ENCODE measurements at regions not wholly inside any gene's neighbourhood (a gene's known extent, or its start where the extent isn't known, plus 50 kb on each side); places are given as distances from the start of the nearest gene placed in this dataset.

DNA sequence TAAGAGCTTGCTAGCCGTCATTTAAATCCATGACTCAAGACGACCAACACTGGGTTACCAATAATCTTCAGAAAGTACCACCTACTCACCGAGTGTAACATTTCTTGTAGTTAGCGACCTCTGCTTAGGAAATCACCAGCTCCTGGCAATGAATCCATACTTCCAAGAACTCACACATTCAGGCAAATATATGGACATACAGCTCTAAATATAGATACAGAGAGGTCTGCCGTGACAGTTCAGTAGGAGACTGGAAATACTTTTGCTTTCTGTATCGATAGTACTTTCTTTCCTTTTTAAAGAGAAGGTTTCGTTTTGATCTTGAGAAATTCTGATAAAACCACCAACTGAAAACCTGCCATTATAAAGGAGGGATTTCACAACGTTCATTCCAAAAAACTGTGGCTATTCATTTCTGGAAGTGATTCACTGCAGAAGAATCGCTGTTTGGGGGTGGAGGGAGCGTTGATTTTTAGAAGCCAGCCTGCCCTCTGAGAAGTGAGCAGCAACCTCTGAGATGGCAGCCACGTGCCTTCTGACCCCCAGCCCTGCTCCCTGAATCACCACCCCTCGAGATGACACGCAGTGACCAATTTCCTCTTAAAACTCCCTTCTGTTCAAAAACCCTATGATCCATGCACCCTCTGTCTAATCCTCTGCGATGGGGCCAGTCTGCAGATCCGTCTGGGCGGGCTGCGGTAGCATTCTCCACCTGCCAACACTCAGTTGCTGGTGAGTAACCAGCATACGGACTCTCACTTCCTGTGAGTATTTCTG, 179.0 kb upstream of the KLF14 start:
- no peak for FAIRE-seq

DNA sequence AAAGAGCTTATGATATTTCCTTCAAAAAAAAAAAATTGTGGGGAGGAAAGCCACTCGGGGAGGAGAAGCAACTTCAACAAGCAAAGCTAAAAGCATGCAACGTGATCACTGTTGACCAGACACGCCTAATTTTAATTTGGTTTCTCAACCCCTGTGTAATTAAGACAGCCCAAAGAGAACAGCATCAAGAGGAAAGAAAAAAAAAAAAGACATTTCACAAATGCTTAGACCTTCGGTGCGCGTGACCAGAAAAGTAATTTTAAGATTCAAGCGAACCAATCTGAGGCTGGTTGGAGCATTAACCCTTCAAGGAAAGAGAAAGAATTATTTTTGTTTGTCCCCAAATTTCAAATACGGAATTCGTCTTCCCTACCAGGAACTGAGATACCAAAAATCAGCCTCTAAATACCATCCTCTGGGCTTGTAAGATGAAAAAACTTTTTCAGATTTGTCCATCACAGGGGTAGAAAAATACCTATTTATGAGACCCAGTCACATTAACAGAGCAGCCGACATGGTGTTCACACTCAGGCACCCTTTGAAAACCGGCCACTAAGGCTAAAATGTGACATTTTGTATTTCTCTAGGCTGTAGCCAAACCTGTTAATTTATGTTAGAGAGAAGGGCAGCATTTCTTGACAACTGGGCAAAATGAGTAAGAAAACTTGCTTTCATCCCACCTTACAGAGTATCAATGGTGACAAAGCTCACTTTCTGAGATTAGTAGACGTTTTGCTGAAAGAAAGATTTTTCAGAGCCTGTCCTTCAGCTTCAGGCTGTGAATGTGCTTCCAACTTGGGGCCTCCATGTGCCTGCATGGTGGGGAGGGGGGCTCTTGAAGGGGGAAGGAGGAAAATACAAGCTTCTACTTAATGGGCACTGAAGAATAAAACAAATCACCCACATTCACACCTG, 179.9 kb upstream of the KLF14 start:
- FAIRE-seq: no peak

DNA sequence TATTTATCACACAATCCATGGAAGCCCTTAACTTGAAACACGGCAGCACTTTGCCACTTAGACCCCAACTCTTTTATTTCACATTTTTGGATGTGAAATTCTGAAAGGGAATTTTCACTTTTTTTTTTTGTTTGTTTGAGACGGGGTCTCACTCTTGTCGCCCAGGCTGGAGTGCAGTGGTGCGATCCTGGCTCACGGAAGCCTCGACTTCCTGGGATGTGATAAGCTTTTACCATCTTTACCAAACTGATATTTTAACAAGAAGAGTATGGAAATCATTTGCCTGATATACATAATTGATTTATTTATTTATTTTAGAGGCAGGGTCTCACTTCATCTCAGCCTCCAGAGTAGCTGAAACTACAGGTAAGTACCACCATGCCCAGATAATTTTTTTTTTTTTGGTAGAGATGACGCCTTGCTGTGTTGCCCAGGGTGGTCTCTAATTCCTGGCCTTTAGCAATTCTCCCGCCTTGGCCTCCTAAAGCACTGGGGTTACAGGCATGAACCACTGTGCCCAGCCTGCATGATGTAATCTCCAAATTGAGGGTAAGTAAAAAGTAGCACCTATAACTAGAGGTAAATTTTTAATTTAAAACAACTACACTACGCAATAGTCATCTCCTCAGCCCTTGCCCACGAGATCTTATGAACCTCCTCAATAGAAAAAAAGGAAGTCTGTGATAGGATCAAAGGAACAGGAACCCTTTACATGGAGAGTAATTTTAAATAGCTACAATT, 180.7 kb upstream of the KLF14 start:
- no peak for FAIRE-seq

DNA sequence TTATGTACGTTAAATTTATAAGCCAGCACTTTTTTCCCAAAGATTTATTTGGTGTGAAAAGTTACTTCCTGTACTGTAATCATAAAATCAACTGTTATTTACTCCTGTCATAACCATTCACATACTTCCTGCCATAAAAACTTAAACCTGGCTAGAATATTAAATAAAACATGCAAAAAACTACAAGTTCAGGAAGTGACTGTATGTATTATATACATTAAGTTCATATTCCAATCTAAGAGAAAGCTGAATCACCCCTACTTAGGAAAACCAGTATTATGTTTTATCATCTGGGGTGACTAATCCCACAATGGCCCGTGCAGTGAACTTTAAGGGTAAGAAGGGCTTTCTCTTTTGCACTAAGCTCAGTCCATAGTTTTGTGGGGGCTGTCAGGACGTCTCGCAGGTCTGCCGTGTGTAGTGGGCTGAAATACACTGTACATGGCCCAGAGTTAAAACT, 183.7 kb upstream of the KLF14 start:
- FAIRE-seq: no peak

DNA sequence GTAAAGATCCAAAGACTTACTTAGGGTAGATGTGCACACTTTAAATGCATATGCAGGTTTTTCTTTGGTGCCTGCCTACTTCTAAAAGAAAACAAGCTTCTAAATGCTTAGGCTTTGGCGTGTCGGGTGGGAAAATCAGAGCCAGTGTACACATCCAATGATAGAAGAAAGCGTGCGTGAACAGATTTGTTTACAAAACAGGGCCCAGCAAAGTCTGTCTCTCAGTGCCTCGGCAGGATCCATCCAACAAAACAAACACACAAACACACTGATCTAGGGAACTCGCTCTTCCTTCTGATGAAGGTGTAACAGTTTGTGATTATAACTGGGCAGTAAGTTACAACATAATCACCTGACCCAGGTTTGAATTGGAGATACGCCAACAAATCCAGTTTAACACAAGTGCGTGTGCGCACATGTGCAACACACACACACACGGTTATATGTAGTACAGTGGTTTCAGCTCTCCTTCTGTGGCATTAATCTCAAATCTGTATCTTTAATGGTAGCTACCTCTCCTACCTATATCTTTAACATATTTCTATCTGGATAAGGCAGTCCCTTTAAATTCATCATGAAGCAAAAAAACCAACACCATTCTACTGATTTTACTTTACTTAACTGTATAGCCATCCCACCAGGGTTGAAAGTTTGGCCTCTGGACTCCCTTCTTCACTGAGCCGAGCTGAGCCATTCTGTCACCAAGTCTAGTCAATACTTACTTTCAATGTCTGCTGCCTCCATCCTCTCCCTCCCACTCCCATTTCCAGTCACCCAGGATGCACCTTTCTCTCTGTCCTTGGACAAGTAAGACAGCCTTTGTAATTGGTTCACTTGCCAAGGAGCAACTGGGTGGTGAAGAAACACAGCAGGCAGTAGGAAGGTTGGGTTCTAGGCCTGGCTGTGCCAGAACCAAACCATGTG, 184.4 kb upstream of the KLF14 start:
- no peak for FAIRE-seq

DNA sequence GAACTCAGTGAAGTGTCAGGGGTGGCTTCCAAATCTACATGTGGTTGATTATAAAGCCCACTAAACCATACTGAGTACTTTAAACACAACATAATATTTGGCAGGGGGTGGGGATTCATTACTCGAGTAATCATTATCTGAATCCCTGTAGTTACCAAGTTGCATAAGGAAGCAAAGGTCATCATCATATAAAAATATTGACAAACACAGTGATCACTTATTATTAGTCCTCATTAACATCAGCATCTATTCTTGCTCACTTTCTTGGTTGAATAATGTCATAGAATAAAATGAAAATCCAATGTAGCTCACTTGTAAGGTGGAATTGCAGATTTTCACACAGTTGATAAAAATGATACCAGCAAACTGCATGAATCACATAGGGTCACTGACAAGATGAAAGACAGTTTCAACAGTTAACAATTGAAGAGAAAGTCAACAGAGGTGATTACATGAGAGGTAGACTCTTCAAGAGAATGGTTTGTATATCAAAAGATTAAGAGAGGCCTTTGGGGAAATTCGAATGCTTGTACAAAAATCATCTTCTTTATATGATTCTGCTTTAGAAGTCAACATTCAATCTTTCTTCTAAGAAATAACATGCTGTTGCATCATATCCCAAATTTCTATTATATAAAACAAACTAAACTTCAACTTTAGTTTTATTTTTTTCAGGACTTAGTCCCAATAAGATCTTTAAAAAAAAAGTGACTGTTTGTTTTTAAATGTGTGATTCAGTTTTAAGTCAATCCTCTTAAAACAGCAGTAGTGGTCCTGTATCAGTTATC, 185.5 kb upstream of the KLF14 start:
- FAIRE-seq: no peak

DNA sequence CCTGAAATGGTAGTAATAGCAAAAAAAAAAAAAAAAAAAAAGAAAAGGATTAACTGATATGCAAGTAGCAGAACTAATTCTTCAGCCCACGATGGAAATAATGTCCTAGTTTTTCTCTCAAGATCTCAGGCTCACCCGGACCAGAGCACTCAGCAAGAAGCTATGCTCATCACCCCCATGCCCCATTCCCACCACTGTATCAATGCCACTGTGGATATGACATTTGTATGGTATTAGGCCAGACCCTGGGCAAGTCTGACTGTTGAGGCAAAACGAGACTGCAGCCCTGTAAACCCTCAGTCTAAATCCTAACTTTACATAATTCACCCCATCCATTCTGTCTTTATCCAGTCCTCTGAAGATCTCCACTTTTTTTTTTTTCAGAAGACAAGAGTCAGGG, 186.1 kb upstream of the KLF14 start:
- FAIRE-seq: no peak

DNA sequence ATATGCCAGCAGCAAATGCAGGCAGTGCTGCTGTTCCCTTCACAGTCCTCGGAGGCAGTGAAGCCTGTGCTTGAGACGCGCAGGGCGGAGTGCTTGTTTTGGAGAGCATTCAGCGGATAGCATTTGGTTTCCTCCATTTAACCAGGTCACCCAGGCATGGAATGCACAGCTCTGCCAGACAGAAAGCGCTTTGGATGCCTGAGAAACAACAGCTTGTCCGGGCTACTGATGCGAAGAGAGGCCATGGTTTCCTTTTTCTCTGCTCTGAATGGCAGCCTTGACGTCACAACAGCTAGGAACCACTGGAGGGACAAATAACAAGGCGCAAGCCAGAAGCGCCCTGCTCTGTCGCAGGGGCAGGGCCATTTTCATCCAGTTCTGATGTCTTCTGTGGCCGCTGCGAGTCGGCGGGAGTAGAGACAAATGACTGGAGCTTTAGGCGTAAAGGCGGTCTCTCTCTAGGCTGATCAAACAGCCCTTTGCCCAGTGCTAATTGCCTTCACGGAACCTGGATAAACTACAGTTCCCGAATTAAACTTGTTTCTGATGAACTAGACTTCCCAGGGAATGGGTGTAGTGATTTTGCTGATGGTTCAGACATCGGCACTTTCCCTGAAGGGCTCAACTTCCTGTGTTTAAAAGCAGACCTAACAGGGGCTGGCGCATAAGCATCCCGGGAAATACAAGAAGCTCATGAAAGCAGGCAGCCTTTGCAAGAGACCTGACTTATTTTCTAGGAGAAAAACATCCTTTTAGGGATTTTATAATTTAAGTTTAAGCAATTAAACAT, 187.6 kb upstream of the KLF14 start:
- FAIRE-seq: no peak

DNA sequence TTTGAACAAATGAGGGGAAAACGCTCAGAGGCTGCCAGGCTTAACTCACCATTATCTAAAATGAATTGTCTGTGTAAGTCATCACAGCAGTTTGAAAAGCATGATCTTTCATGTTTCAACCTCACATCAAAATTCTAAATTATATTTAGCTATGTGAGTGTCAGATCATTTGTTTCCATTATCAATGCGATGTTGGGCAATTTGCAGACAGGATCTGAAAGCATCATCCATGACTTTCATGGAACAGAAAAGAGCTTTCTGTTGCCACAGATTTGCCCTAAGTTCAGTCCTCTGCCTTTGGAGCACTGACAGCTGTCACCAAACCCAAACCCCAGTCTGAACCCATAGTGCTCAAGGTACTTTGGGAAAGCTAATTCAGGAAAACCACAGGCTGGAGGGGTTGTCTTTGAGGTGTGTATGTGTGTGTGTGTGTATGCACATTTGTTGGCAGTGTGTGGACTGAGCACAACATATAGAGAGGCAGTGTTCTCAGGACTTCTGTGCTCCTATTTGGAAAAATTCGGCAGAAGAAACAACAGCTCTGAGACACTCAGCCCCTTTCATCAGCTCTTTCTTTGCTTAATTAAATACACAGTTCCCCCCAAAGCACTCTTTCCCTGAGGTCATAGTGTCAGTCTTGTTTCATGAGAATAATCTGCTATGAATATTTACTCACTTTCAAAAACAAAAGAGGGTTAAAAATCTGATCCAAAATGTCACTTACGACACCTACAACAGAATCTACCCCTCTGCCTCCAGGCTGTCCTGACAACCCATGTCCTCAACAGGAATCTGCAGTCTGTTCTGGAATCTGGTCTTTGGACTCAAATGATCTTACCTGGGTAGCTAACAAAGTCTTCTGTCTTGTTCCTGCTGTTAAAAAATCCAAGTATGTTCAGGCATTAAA, 188.5 kb upstream of the KLF14 start:
- no peak for FAIRE-seq

DNA sequence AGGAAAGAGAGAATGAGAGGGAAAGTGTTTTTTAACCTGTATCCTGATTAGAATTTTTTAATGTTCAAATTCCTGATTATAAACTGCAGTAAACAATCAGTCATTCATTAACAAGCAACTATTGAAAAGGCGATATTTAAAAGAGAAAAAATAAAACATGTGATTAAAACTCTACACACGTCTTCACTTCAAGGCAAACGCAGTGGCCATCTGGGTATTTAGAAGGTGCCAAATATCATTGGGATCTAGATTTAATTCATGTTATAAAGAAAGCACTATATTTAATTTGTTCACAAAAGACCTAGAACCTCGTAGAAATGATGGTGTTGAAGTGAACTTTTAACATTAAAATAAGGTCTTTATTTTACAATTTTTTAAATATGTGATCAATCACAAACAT, 189.4 kb upstream of the KLF14 start:
- no peak for FAIRE-seq

DNA sequence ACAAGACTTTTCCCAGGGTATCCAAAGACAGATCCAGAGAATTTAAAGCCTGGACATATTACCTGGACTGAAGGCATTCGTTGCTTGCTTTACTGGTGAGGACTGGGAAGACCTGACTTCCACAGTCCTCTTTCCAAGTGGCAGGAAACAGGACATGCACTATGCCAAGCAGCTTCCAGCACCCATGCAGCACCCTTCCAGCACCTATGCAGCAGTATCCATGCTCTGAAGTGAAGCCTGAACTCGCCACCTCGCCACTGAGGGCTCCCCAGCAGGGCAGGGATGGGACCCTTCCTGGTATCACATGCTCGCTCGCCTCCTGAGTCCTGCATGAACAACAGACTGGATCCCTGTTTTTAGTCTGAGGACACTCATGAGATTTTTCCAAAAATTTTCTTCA, 189.9 kb upstream of the KLF14 start:
- FAIRE-seq: no peak

DNA sequence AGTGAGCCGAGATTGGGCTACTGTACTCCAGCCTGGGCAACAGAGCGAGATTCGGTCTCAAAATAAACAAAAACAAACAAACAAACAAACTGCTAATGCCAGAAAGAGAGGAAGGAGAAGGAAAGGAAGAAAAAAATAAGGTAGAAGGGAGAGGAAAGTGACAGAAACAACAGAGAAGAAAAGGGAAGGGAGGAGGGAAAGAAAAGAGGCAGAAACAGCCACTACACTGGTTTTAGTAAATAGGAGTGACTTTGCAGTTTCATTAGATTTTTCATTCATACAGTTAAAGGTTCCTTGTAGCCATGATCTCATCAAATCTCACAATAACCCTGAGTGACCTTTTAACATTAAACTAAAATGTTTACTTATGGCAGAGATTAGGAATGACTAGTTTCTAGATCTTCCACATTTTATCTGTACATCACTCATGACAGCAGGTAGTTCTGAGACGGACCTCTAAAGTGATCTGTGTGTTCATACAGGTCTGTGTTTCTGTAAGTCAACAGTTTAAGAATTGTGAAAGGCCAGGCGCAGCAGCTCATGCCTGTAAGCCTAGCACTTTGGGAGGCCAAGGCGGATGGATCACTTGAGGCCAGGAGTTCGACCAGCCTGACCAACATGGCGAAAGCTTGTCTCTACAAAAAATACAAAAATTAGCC, 191.3 kb upstream of the KLF14 start:
- no peak for FAIRE-seq

DNA sequence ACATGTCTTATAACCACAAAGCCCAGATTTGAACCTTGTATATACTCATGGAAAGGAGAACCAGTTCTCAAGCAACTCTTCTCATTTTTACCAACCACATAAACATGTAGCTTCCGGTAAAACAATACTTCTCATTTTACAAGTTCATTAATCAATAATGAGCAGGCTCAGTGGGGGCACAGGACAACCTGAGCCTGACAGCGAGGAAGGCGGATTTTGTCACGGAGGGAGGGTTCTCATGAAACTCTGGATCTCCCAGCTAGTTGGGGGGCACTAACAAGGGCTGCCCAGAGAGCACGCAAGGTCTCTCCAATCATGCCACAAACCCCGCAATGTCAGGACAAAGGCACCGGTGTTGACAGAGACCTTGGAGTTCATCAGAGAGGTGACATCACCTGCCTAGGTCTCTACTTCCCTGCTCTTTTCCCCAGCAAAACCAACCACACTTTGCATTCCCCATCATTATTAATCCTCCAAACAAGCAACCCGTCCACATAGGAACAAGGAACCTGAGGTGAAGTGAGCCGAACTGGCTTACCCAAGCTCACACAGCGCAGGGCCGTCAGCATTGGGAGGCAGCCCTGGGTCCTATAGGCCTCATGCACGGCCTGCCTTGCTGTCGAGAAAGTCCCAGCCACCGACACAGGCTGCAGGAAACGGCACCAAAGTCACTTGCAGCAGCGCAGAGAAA, 192.1 kb upstream of the KLF14 start:
- FAIRE-seq: no peak

DNA sequence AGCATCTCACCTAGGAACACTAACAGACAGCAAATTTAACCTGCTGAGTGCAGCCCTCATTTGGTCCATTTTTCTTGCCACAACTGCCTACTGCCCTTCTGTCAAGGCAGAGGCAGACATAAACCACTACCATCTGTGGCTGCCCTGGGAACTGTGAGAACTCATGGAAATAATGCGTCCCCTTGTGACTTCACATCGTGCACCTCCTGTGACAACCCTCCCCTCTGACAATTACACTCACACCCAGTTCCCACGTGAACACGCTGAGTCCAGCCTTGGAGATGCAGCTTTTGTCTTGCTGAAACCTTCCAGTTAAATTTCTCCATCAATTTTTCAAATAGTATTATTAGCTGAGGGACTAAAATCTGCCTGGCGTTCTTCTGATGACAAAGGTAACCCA, 193.1 kb upstream of the KLF14 start:
- FAIRE-seq: no peak

DNA sequence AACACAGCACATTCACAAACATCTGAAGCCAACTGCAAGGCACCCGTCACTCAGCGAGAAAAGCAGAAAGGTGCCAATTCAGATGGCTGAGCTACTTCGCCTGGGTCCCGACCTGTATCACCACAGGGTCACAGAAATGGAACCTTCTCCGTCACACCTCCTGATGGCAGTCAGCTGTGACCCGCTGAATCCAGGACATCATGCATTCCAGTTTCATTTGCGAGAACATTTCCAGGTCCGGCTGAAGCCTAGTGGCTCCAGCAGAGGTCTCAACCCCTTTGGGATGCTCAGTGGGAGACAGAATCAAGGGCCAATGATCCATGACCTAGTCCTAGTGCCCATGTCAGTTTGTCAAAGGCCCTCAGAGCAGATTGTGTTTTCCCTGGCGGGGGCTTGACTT, 193.6 kb upstream of the KLF14 start:
- FAIRE-seq: no peak

DNA sequence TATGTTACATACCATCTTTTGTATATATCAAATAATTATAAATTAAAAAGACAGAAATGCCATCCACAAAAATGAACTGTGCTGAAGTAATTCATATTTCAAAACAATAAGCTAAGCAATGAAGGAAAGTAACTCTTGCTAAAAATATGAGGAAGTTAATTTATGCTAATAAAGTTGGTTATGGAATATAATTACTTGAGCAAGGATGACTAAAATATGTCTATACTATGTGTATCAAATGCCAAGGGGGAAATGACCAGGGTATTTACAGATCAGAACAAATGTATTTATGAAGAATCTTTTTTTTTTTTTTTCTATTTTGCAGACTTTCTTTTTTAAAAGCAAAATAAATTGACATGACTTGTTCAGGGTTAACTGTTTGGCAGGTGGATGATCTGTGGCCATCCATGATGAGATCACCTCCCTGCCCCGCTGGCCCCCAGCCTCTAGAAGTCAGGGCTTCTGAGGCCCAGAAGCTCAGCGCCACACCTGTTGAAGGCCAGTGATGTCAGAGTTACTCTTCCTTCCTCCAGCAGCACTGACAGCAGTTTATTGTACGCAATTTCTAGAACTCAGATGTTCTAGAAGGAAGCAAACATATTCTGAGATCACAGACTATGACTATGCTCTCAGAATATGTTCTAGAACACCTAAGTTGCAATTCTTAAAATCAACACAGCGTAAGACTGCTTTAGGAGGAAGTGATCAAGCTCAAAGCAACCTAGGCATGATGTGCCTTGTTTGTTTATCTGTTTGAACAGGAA, 196.1 kb upstream of the KLF14 start:
- FAIRE-seq: no peak

DNA sequence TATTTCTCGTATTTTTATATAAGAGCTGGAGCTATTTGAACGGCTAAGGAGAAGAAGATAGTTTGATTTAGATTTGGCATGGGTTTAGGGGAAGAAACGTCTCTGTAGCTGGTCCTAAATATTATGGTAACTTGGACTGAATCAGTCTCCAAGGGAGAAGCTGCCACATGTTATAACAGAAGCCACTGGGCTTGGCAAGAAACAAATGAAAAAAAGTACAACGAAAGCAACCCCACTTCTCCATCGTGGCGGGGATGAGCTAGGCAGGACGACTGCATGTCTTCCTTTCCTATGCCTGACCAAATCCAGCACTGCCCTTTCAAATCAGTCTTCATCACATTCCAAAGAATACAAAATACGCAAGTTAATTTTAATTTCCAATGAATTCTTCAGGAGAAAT, 196.7 kb upstream of the KLF14 start:
- FAIRE-seq: no peak
